Uterus (tissue), 3 donors: ENCODE measurements at regions not wholly inside any gene's neighbourhood (a gene's known extent, or its start where the extent isn't known, plus 50 kb on each side); places are given as distances from the start of the nearest gene placed in this dataset.

Experiments
- DNase-seq, 2 donors: peaks; one replicate each; pipeline ENCODE4 v3.0.0-alpha.2; 2019 to 2020
- H3K27ac ChIP-seq, 2 donors: fragments of 200-600 bp; sonication (generic); 1 replicate in 1 of 2; 2 replicates in 1 of 2; pipeline ENCODE4 v1.5.1; 2016 to 2018
- H3K27me3 ChIP-seq, 2 donors: fragments of 200-600 bp; sonication (generic); one replicate each; pipeline ENCODE4 v1.5.1; 2018 to 2019; ENCODE audit warnings: control low read depth in 1 of 2
- H3K36me3 ChIP-seq, 2 donors: fragments of 200-600 bp; sonication (generic); one replicate each; pipeline ENCODE4 v1.5.1; 2019; ENCODE audit warnings: control low read depth in 1 of 2
- H3K4me1 ChIP-seq, 2 donors: fragments of 200-600 bp; sonication (generic); one replicate each; pipeline ENCODE4 v1.5.1; 2018 to 2019; ENCODE audit warnings: control low read depth in 1 of 2
- H3K4me3 ChIP-seq, 2 donors: fragments of 200-600 bp; sonication (generic); 1 replicate in 1 of 2; 2 replicates in 1 of 2; pipeline ENCODE4 v1.5.1; 2018 to 2019; ENCODE audit warnings: mild to moderate bottlenecking in 1 of 2
- H3K9me3 ChIP-seq, 2 donors: fragments of 200-600 bp; sonication (generic); one replicate each; pipeline ENCODE4 v1.5.1; 2019; ENCODE audit warnings: control low read depth in 1 of 2
- POLR2A ChIP-seq, 2 donors: fragments of 450-650 bp; IDR thresholded peaks; one replicate each; pipeline ENCODE4 v1.6.1; 2016; ENCODE audit warnings: antibody characterized with exemption in 2 of 2, mild to moderate bottlenecking in 1 of 2, moderate library complexity in 1 of 2
- intact Hi-C: fragments of 100-400 bp; cut with DNase I; formaldehyde crosslinking; loops from one replicate; pipeline ENCODE4 v1.15.1; 2023; ENCODE audit warnings: low total_unique reads
- TF ChIP-seq, protein P1 (sequence below), 4 experiments: fragments of 200-600 bp in 2 of 4; fragments of 450-650 bp in 2 of 4; sonication (generic) in 2 of 4; IDR thresholded peaks; one replicate each; pipeline ENCODE4 v1.5.1; 2016 to 2019; ENCODE audit warnings: antibody characterized with exemption in 4 of 4, mild to moderate bottlenecking in 2 of 4, moderate library complexity in 1 of 4
- donor health status: DM: yes; HTN: yes; CAD: no.

DNA sequence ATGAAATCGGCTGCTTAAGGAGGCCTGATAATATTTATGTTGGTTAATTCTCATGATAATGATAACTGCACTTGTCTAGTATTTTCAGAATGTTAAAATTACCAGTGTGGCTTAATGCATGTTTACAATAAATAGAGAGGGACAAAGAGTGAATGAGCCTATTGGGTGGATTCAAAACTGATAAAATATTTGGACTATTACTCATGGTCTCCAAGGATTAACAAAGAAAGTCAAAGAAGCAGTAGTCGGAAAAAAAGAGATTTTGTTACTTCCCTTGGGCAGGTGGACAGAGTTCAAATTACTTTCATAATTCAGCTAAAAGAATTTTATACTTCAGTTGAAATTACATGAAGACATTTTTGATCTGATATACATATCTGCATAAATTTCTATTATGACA is 258.2 kb upstream of the PMFBP1 start:
- Histone ChIP-seq H3K27me3 (no peaks in the 10 kb centered on the region), H3K27ac (no peak overlapping the region), H3K4me1 (no peaks in the 10 kb centered on the region), H3K9me3 (peaks cover 0 to 6% of the 10 kb centered on the region in 2 donors), H3K36me3 (no peaks in the 10 kb centered on the region), H3K4me3 (no peak overlapping the region)
- intact Hi-C loops, result no loop called here
- DNase-seq, result no peak
- TF ChIP-seq, protein P1, sequence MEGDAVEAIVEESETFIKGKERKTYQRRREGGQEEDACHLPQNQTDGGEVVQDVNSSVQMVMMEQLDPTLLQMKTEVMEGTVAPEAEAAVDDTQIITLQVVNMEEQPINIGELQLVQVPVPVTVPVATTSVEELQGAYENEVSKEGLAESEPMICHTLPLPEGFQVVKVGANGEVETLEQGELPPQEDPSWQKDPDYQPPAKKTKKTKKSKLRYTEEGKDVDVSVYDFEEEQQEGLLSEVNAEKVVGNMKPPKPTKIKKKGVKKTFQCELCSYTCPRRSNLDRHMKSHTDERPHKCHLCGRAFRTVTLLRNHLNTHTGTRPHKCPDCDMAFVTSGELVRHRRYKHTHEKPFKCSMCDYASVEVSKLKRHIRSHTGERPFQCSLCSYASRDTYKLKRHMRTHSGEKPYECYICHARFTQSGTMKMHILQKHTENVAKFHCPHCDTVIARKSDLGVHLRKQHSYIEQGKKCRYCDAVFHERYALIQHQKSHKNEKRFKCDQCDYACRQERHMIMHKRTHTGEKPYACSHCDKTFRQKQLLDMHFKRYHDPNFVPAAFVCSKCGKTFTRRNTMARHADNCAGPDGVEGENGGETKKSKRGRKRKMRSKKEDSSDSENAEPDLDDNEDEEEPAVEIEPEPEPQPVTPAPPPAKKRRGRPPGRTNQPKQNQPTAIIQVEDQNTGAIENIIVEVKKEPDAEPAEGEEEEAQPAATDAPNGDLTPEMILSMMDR (IDR thresholded peaks at IDR 0.05), result no peak
- TF ChIP-seq POLR2A (IDR thresholded peaks at IDR 0.05), result no peak

DNA sequence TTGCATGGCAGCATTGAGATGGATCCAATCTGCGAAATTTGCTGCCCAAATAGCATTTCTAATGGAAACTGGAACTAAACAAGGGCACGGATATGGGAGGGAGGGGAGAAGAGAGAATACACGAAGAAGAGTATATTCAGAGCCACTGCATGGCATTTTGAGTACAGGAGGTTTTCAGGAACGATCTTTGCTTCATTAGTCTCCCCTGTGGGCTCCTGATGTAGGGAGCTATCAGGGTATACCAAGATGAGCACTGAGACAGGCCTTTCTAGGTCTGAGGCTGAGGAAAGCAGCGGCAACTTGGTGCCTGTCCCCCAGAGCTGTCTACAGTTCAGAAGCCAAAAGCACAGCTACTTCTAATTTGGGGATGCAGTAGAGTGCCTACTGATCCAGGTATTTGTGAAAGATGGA is 257.7 kb upstream of the PMFBP1 start:
- Histone ChIP-seq H3K27me3 (no peaks in the 10 kb centered on the region), H3K4me3 (no peak overlapping the region), H3K27ac (no peak overlapping the region), H3K4me1 (no peaks in the 10 kb centered on the region), H3K36me3 (no peaks in the 10 kb centered on the region), H3K9me3 (peaks cover 0 to 6% of the 10 kb centered on the region in 2 donors)
- DNase-seq, result no peak
- intact Hi-C loops, result no loop called here
- TF ChIP-seq, protein P1 (IDR thresholded peaks at IDR 0.05), result no peak
- no peak for TF ChIP-seq POLR2A (IDR thresholded peaks at IDR 0.05)

DNA sequence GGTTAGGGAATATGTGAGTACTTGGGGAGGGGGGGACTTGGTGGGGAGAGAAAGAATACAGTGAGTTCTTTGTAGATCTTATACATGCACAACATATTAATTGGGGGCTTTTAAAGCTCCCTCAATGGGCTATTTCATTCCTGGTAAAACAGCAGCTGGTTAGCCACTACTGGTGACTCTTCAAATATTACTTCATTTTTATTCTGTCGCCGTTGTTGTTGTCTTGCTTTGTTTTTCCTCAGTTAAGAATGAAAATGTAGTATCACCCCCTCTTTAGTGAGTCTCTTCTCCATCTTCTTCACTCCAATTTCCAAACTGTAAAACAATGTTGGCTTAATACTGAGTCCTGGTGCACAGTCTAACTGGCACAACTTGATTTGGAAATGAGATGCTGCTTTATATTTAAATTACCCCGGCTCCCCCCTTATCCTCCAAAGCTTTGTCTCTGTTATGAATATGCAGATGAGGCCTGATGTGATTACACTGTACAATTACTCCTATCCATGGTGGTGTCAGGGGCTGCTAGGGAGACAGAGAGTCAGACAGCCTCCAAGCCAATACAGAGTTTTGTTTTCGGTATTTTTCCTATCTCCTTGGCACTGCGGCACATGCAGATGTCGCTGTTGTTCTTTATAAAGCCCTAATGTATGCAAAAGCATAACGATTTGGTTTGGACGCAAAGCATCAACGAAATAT is 256.9 kb upstream of the PMFBP1 start:
- Histone ChIP-seq H3K27me3 (no peaks in the 10 kb centered on the region), H3K27ac (no peak overlapping the region), H3K9me3 (peaks cover 0 to under 1% of the 10 kb centered on the region in 2 donors), H3K4me3 (no peak overlapping the region), H3K4me1 (no peaks in the 10 kb centered on the region), H3K36me3 (no peaks in the 10 kb centered on the region)
- intact Hi-C loops, result no loop called here
- no peak for TF ChIP-seq POLR2A (IDR thresholded peaks at IDR 0.05)
- TF ChIP-seq, protein P1 (IDR thresholded peaks at IDR 0.05), result no peak
- DNase-seq, result no peak

DNA sequence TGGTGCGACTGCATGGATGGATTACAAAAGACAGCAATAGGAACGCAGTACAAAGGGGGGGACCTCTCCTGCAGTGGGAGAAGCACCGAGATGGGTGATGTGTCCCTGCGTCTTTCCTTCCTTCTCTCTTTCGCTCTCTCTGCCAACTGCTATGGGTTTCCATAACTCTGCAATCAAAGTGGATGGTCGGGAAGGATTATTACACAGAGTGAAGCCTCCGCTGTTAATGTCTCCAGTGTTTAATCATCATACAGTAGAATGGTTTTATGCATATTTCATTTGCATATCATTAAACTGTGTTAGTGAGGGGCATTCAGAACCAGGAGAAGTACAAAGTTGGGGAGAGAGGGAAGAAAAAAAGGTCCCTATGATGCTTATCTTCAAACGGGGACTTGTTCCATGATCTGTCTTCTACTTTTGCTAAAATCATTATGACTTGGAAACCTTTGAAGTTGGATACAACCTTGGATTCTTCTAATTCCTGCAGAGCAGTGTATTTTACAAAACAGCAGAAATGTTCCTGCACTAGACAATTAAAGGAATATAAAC is 255.9 kb upstream of the PMFBP1 start:
- no peak overlapping the region for H3K27ac ChIP-seq
- DNase-seq, result no peak
- no peaks in the 10 kb centered on the region for H3K27me3 ChIP-seq
- no peak for TF ChIP-seq POLR2A (IDR thresholded peaks at IDR 0.05)
- TF ChIP-seq, protein P1 (IDR thresholded peaks at IDR 0.05), result no peak
- no peaks in the 10 kb centered on the region for H3K9me3 ChIP-seq
- H3K36me3 ChIP-seq, result no peaks in the 10 kb centered on the region
- H3K4me1 ChIP-seq, result no peaks in the 10 kb centered on the region
- intact Hi-C loops, result no loop called here
- H3K4me3 ChIP-seq, result no peak overlapping the region

DNA sequence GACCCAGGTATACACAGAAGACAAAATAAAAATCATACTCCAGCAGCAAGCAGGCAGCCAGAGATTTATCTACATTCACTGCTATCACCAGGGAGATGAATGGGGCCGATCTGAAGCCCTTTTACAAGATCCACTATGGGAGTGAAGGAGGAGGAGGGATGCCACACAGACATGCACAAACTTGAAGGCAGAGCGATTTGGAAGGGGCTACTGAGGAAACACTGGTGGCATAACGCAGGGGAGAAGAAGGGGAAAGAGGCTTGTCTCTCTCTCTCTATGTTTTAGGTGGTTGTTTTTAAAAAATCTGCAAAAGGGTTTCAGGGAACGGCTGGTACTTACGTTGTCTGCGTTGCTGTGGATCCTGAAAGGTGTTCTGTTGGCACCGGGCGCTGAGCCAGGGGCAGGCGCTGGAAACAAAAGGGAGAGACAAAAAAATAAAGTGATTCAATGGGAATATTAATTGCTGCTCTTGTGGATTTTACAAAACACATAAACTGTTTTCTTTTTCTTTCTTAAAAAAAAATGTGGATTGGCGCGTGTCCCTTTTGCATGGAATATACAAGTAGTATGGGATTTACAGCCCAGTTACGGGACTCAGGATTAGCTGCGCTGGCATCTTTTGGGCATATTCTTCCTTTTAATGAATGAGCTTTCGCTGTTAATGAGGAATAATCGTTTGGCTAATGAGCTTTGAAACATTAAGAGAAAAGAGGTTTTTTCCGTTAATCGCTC is 255.3 kb upstream of the PMFBP1 start:
- Histone ChIP-seq H3K27me3 (no peaks in the 10 kb centered on the region), H3K9me3 (no peaks in the 10 kb centered on the region), H3K36me3 (no peaks in the 10 kb centered on the region), H3K4me1 (no peaks in the 10 kb centered on the region), H3K4me3 (no peak overlapping the region), H3K27ac (no peak overlapping the region)
- TF ChIP-seq POLR2A (IDR thresholded peaks at IDR 0.05), result no peak
- TF ChIP-seq, protein P1 (IDR thresholded peaks at IDR 0.05), result no peak
- DNase-seq, result no peak
- intact Hi-C loops, result no loop called here
